GM21717 (cell line): ENCODE measurements at regions not wholly inside any gene's neighbourhood (a gene's known extent, or its start where the extent isn't known, plus 50 kb on each side); places are given as distances from the start of the nearest gene placed in this dataset.

Experiments
- ATAC-seq: cut with Tn5 transposase; IDR thresholded peaks from one replicate; pipeline ENCODE4 v1.9.1; 2021; ENCODE audit warnings: mild to moderate bottlenecking, moderate library complexity; ENCODE audit not compliant: unreplicated experiment

DNA sequence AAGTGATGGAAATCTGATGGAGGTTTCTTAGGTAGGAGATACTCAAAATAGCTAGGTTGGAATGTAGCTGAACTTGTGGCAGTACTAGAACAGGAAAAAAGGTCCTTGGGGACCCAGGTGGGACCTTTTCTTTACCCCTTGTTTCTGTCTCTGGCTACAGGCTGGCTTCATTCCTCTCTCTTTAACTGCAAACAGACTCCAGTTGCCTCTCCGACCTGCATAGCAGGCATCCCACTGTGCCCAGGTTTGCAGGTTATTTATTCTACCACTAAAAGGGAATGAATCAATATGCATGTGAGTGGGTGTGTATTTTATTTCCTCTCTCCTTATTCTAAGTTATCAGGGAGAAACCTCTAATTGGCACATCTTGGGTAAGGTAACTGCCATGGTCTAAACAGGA, 758.1 kb downstream of the MED13L start:
- ATAC-seq = no peak

DNA sequence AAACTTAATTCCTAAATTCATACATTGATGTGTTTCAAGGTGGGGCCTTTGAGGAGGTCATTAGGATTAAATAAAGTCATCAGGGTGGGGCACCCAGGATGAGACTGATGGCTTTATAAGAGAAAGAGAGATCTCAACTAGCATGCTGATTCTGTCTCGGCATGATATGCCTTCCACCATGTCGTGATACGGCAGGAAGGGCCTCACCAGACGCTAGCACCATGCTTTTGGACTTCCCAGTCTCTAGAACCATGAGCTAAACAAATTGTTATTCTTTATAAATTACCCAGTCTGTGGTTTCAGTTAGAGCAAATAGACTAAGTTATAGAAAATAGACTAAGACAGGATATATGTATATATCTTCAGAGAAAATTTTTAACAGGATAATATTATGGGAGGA, 759.6 kb downstream of the MED13L start:
- ATAC-seq = no peak

DNA sequence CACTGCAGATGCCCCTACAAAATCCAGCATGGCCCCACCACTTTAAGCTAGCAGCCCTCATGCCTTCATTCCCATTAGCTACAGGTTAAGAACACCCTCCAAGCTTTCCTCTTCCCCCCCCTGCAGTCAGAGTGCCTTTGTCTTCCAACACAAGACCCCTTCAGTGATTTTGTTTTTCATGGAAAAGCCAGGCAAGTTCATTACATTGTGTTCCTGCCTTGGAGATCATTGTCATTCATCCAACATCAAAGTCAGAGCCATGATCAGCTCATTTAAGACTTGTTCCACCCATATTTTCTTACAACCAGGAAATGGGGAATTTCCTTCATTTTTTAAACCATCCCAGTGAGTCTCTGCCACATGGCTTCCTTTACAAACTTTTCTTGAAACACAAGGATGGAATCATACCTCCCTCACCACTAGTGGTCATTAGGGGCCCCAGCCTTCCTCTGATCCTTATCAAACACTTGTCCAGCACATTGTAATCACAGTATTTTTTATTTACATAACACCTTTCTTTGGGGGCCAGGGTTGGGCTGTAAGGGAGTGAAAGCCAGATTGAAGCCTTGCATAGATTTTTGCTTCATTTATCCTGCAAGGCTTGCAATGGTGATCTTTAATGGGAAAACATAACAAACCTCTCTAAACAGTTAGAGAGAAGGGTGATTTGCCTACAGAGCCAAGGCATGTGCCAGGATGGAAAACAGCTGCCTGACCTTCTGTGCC, 765.3 kb downstream of the MED13L start:
- no peak for ATAC-seq

DNA sequence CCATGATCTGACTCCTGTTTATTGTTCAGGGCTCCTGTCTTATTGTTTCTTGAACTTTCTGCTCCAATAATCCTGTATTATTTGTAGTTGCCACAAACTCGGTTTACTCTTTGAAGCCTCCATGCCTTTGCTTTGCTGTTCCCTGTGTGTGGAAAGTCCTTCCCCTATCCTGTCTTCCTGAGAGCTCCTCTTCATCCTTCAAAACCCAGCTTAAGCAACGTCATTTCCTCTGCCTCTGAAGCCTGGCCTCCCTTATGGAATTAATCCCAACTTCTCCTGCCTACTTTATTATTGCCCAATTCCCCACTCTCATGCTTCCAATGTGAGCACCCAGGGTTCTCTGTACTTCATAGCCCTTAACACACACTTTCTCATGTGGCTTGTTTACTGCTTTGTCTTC, 766.2 kb downstream of the MED13L start:
- no peak for ATAC-seq

DNA sequence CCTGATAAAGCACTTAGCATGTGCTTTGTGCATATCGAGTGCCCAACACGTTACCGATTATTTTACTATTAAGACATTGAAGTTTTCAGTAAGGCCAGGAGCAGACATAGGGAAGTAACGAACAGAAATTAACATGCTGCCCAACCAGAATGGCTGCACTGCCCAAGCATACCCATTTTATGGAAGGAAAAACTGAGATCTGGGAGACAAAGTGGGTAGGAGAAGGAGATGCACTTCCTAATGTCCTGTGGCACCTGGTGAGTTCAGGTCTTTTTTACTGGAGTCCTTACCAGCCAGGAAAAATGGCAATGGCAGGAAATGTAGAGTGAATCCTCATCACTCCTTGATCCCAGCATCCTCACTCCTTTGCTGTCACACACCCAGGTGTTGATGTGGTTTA, 768.5 kb downstream of the MED13L start:
- ATAC-seq = no peak

DNA sequence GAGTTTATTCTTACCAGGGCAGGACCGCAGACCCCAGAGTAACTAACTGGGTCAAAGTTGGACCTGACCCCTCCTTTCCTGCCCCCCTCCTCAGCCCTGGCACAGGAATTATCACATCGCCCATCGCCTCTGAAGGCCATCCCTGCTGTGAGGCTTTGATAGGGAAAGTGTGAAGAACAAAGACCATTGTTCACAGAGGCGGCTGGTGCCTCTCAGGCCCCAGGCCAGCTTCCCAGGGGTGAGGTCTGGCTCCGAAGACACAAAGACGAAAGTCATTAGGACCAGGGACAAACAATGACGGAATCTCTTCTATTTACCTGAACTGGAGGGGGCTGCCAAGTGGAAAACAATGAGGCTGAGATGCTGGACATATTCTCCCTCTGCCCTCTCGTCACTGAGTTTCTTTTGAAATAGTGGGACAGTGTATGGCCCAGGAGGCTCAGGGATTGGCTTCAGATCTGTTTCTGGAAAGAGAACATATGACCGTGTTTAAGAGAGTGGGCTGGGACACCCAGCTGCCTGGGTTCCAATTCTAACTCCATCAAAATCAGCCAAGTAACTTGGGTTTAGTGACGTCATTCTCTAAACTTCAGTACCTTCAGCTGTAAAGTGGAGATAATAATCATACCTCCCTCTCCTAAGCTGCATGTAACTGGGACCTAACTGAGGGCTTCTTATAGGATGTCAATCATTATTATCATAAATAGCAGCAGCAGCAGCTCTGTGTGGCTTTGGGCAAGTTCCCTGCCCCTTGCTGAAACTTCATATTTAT, 769.4 kb downstream of the MED13L start:
- no peak for ATAC-seq

DNA sequence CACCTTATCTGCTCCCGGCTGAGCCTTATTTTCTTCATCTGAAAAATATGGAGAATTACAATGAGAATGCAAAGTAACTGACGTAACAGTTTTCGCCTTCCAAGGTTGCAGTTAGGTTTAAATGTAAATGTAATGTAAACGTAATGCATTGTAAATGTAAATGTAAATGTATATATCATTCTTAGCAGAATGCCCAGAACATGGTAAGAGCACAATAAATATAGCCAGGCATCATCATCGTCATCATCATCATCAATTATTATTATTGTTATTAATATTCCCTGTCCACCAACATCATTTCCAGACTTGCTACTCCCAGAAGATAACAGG, 770.0 kb downstream of the MED13L start:
- ATAC-seq = no peak

DNA sequence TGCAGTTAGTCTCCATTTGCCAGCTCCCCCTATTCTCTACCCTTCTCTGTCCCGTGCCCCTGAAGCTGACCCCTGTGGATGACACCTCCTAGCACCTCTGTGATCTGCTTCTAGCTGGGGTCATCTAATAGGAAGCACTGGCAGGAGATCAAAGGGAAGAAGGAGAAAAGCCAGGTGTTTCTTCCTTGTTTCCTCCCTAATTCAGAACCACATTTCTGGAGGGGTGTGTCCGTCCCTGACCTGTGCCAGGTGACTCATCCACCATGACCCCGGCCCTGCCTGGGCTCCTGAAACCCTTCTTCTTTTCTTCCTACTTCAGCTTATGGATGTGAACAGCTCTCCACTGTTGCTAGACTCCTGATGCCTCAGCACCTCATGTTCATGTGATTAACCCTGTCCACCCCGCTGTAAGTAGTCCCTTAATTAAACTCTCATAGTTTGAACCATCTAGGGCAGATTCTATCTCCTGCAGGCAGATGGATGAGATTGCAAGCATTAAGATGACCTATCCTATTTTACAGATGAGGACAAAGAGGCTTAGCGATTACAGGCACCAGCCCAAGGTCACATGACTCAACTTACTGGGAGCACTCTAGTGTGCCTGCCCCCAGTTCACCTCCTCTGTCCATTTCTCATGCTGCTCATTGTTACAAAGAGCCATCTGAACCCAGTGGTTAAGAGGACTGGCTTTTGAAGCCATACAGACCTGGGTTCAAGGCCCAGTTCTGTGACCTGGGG, 770.5 kb downstream of the MED13L start:
- no peak for ATAC-seq

DNA sequence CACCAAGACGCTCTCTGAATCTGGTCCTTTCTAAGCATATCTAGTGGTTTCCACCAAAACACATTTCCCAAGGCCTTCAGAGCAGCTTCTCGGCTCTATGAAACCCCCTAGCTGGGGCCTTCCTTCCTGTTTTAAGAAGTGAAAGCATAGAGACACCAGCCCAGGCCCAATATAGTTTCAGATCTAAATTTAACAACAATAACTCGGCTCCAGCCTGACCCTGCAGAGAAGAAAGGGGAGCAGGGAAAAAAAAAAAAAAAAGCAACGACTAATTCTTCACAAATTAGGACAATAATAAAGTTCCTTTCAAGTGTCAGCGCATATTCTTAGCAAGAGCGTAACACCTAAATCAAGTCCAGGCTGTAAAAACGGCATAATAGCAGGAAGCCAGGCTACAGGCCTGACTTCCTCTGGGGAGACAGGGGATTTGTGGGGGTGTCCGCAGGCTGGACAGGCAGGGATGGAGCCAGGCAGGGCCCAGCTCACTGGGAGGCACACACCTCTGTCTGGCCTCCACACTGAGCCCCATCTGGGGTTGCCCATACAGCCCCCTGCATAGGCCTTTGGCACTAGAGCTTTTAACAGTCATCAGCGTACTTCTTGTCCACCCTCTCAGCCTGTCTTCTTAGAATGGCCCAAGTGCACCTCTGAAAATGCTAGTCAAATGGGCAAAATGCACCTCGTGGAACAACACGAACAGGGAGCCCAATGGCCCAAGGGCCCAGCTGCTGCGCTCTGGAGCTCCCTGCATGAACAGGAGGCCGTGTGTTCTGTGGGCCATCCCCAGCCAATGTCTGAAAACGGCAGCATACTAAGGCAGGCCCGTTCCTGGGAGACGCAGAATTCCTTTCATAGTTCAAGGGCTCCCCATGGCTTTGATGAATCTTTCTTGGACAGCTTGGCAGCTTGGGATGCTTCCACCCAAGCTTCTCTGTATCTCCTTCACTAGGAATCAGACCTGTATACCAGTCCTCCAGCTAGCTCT, 772.9 kb downstream of the MED13L start:
- peak; percentile 78 for ATAC-seq

DNA sequence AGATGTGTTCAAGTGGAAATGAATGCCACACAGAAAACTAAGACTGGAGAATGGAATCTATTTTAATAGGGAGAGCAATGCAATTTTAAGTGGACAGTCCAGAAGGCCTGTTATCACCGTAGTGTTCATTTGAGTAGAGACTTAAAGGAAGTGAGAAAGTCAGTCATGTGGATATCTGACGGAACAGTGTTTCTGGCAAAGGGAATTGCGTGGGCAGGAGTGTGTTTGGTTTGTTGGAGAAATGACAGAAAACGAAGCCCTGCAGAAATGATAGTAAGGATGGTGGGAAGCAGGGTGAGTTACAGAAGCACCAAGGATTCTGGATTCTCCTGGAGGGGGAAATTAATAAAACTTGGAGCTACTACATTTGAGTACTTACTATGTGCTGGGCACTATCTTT, 776.6 kb downstream of the MED13L start:
- ATAC-seq = no peak

DNA sequence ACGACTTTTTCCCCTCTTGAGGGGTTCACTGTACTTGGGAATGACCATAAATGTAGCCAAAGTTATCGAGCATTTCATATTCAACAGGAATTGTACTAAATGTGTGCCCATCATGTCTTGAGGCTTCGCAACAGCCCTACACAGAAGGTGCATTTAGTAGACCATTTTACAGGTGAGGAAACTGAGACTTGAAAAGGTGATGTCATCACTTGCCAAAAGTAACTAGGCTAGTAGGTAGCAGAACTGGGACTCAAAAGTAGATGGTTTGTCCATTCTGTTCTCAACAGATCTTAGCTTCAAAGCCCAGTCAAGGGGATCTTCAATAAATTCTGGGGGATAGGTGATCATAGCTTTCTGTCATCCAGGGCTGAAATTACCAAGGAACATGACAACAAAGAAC, 782.2 kb downstream of the MED13L start:
- ATAC-seq = no peak

DNA sequence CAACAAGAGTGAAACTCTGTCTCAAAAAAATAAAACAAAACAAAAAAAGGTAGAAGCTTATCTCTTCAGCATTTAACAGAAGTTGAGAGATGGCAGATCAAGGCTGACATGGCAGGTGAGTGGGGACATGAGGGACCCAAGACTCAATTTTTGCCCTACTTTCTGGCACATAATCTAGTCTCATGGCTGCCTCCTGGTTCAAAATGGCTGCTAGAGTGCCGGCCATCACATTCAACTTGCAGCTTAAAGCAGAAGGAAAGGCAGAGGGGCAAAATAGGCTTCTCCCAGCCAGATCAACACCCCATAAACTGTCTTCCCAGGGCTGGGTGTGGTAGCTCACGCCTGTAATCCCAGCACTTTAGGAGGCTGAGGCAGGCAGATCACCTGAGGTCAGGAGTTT, 784.9 kb downstream of the MED13L start:
- ATAC-seq = no peak

DNA sequence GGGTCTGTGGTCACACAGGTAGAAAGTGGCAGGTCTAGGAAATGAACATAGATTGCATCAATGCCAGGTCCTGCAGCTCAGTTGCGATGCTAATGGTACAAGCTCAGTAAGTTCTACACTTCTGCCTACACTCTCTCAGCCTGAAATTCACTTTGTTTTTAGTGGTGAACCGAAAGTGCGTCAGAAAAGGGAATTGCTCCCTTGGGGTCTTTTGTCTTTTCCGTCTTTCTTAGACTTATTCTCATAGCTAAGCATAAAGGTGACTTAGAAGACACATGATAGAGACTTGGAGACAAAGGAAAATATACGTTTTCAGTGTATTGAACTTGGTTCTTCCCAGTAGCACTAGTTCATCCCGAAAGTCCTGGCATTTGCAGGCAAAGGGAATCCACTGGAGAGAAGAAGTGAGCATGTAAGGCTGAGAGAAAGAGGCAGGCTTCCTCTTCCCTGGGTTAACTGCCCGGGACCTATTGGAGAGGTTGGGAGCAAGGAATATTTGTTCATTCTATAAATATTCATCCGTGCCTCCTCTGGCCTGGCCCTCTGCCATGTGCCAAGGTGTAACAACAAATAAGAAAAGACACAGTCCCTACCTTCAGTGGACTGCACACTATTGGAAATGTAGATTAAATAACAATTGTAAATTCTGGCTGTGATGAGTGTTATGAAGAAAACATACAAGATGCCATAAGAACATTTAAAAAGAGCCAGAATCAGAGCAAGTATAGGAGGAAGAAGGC, 785.8 kb downstream of the MED13L start:
- no peak for ATAC-seq

DNA sequence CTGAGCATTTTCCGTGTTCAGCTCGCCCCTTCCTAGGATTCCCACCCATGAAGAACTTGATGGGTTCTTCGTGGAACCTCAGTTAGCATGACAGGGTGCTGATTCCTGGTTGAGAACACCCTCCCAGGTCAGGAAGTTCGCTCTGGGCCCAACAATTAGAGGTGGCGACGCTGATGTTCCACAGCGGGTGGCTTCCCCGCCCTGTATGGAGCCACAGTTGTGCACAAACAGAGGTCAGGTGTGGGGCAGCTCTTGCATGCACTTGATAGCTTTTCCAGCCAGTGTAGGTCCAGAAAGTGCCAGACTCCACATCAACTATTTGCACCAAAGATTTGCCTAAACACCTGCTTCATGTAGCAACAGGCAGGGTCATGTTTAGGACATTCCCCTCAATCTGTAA, 788.2 kb downstream of the MED13L start:
- ATAC-seq = no peak

DNA sequence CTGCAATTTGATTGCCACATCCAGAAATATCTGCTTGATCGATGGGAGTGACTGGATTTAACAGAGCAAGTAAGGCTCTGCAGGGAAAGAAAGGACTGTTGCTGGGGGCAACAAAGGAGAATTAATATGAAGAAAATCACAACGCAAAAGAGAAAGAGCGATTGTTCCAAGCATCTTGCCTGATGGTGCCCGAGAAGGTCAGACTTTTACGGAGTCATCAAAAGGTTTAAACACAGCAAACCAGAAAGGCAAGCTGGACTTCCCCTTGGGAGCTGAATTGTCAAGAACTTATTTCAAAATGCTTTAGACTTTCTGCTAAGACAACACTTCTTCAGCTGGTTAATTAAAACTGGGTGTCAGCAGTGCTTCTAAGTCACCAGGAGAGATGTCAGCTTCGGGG, 791.5 kb downstream of the MED13L start:
- ATAC-seq = no peak

DNA sequence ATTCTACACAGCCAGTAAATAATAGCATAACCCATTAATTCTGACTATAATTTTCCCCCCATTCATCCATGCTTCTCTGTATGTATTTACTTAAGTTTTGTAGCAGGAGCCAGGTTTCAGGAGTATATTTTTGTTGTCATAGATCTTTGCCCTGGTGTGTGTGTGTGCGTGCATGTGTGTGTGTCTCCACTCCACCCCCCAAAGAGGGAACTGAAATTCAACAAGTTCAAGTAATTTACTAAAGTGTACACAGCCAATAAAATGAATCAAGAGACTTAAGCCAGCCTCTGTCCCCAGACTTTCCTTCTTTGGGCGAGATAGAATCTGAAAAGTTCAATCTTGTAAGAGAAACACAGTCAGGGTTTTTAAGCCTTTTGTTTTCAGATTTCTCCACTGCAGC, 792.0 kb downstream of the MED13L start:
- peak; percentile 40 for ATAC-seq

DNA sequence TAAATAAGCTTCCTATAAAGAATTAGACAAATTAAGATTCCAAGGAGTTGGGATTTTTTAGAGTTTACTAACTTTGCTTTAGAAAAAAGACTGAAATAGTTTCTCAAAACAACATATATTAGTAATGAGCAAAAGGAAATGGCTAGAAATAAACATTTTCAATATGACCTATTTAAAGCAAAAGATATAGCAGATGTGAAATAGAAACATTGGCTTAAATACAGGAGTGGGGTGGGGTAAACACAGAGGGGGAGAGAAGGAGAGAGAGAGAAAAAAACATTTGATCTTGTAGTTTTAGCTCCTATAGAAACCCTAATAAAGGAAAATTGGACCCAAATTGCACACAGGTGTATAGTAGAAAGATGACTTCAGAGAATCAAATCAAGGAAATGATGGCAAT, 794.5 kb downstream of the MED13L start:
- ATAC-seq = no peak

DNA sequence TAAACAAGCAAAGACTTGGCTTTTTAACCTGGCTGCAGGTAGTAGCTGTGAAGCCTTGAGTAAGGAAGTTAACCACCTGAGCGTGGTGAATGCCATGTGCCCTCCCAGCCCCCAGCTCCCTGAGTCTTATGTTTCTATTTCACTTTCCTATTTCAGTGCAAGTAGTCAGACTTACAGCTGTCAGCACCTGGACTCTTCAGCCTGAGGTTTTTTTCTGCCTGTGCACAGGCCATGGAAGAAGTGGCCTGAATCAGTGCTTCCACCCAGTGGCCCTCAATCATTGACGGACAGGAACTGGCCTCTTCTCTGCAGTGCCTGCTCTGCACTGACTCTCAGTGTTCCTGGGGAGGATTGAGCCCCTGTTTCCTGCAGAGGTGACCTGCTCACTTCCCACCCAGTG, 796.4 kb downstream of the MED13L start:
- ATAC-seq = peak; percentile 87

DNA sequence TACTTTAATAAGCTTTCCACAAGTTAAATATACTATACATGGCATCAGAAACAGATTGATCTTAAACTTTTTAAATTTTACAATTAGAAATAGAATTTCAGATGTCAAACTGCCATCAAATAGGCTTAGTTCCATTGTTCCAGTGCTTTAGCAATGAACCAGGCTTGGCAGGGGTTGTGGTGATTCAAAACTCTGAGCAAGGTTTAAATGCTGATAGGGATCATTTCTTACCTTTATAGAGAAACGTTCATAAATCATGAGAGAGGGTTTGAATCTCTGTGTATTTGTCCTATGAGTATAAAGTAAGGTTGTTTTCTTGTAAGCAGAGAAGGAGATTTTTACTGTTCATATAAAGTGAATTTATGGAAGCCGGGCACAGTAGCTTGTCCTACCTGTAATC, 794.5 kb upstream of the TBX3 start:
- no peak for ATAC-seq
